ENCODE measurements at regions not wholly inside any gene's neighbourhood (a gene's known extent, or its start where the extent isn't known, plus 50 kb on each side); places are given as distances from the start of the nearest gene placed in this dataset.

GRCh38 chr20:40335901-40336351 lies 353.1 kb downstream of the MAFB start:
- no peak overlapping the region for H3K27ac ChIP-seq (ENCODE audit: low read depth, low read length)
- no peaks in the 10 kb centered on the region for H3K9me2 ChIP-seq (replicated peaks; ENCODE audit: control insufficient read depth, low read length)
- H3K36me3 ChIP-seq (ENCODE audit: control insufficient read depth, low read length) = no peaks in the 10 kb centered on the region
- no peaks in the 10 kb centered on the region for H3K4me1 ChIP-seq (ENCODE audit: control insufficient read depth, low read length)
- no peaks in the 10 kb centered on the region for H4K20me1 ChIP-seq (ENCODE audit: control insufficient read depth, insufficient read depth, low read depth, low read length)
- no peak overlapping the region for H3K4me2 ChIP-seq (ENCODE audit: low read length)
- no peaks in the 10 kb centered on the region for H3K27me3 ChIP-seq (ENCODE audit: control insufficient read depth, low read length)
- no peaks in the 10 kb centered on the region for H3K9me3 ChIP-seq (ENCODE audit: control insufficient read depth, insufficient read depth, low read length)
- H3K4me3 ChIP-seq (ENCODE audit: low read length) = no peak overlapping the region
- H3F3A ChIP-seq (ENCODE audit: control insufficient read depth, insufficient read depth) = no peaks in the 10 kb centered on the region
- H3K79me2 ChIP-seq (ENCODE audit: control insufficient read depth, low read length) = no peaks in the 10 kb centered on the region
- TF ChIP-seq CTCF (IDR thresholded peaks at IDR 0.05; ENCODE audit: low read depth, low read length, poor library complexity, severe bottlenecking) (no peak), EZH2phosphoT487 (IDR thresholded peaks at IDR 0.05; ENCODE audit: borderline replicate concordance, low read length) (no peak)

GRCh38 chr20:40335437-40335836 lies 353.6 kb downstream of the MAFB start:
- Histone ChIP-seq H3K27ac (ENCODE audit: low read depth, low read length) (no peak overlapping the region), H3K4me3 (ENCODE audit: low read length) (no peak overlapping the region), H3K9me2 (replicated peaks; ENCODE audit: control insufficient read depth, low read length) (no peaks in the 10 kb centered on the region), H3K79me2 (ENCODE audit: control insufficient read depth, low read length) (no peaks in the 10 kb centered on the region), H3K9me3 (ENCODE audit: control insufficient read depth, insufficient read depth, low read length) (no peaks in the 10 kb centered on the region), H4K20me1 (ENCODE audit: control insufficient read depth, insufficient read depth, low read depth, low read length) (no peaks in the 10 kb centered on the region), H3F3A (ENCODE audit: control insufficient read depth, insufficient read depth) (no peaks in the 10 kb centered on the region), H3K36me3 (ENCODE audit: control insufficient read depth, low read length) (no peaks in the 10 kb centered on the region), H3K4me1 (ENCODE audit: control insufficient read depth, low read length) (no peaks in the 10 kb centered on the region), H3K27me3 (ENCODE audit: control insufficient read depth, low read length) (no peaks in the 10 kb centered on the region), H3K4me2 (ENCODE audit: low read length) (no peak overlapping the region)
- TF ChIP-seq EZH2phosphoT487 (IDR thresholded peaks at IDR 0.05; ENCODE audit: borderline replicate concordance, low read length) (no peak), CTCF (IDR thresholded peaks at IDR 0.05; ENCODE audit: low read depth, low read length, poor library complexity, severe bottlenecking) (no peak)

- H3K4me3 ChIP-seq (ENCODE audit: low read length) = no peak overlapping the region
- H3K36me3 ChIP-seq (ENCODE audit: control insufficient read depth, low read length) = no peaks in the 10 kb centered on the region
- no peak overlapping the region for H3K4me2 ChIP-seq (ENCODE audit: low read length)
- no peaks in the 10 kb centered on the region for H3K27me3 ChIP-seq (ENCODE audit: control insufficient read depth, low read length)
- no peaks in the 10 kb centered on the region for H3K9me3 ChIP-seq (ENCODE audit: control insufficient read depth, insufficient read depth, low read length)
- no peak for TF ChIP-seq CTCF (IDR thresholded peaks at IDR 0.05; ENCODE audit: low read depth, low read length, poor library complexity, severe bottlenecking)
- TF ChIP-seq EZH2phosphoT487 (IDR thresholded peaks at IDR 0.05; ENCODE audit: borderline replicate concordance, low read length) = no peak
- no peaks in the 10 kb centered on the region for H3K4me1 ChIP-seq (ENCODE audit: control insufficient read depth, low read length)
- no peaks in the 10 kb centered on the region for H4K20me1 ChIP-seq (ENCODE audit: control insufficient read depth, insufficient read depth, low read depth, low read length)
- no peaks in the 10 kb centered on the region for H3K79me2 ChIP-seq (ENCODE audit: control insufficient read depth, low read length)
- no peak overlapping the region for H3K27ac ChIP-seq (ENCODE audit: low read depth, low read length)
- H3F3A ChIP-seq (ENCODE audit: control insufficient read depth, insufficient read depth) = no peaks in the 10 kb centered on the region
- H3K9me2 ChIP-seq (replicated peaks; ENCODE audit: control insufficient read depth, low read length) = no peaks in the 10 kb centered on the region
These were observed 355.4 kb downstream of the MAFB start for GRCh38 chr20:40333591-40333990.

All from DOHH2 (cell line).